NT2/D1 (cell line): ENCODE measurements at regions not wholly inside any gene's neighbourhood (a gene's known extent, or its start where the extent isn't known, plus 50 kb on each side); places are given as distances from the start of the nearest gene placed in this dataset.
"Not testable (repeated sequence)": the region's sequence is repeated elsewhere in the genome, so short reads cannot be mapped to it uniquely, and the experiment has no call there.

Experiments
- DNase-seq: peaks from one replicate; pipeline ENCODE4 v3.0.0-alpha.2; 2011; ENCODE audit warnings: low read depth, low spot score
- H3K27me3 ChIP-seq: 2 replicates; pipeline ENCODE4 v1.6.0; 2011; ENCODE audit warnings: mild to moderate bottlenecking; ENCODE audit not compliant: insufficient read length, insufficient read depth
- H3K36me3 ChIP-seq: 2 replicates; pipeline ENCODE4 v1.6.1; 2011; ENCODE audit warnings: mild to moderate bottlenecking, low read length, mixed read lengths; ENCODE audit not compliant: insufficient read depth, insufficient read length
- H3K4me1 ChIP-seq: 2 replicates; pipeline ENCODE4 v1.5.1; 2011; ENCODE audit not compliant: insufficient read depth, insufficient read length
- H3K4me3 ChIP-seq: 2 replicates; pipeline ENCODE4 v1.5.1; 2011; ENCODE audit warnings: low read depth; ENCODE audit not compliant: insufficient read length
- H3K9ac ChIP-seq: 2 replicates; pipeline ENCODE4 v1.6.0; 2011; ENCODE audit warnings: low read depth; ENCODE audit not compliant: insufficient read length
- H3K9me3 ChIP-seq: 2 replicates; pipeline ENCODE4 v1.5.1; 2011; ENCODE audit warnings: mild to moderate bottlenecking, low read length; ENCODE audit not compliant: insufficient read depth
- SUZ12 ChIP-seq: IDR thresholded peaks from 2 replicates; pipeline ENCODE4 v1.6.1; 2011; ENCODE audit not compliant: insufficient read length, insufficient read depth; ENCODE audit errors: extremely low read depth
- YY1 ChIP-seq: IDR thresholded peaks from 2 replicates; pipeline ENCODE4 v1.6.1; 2011; ENCODE audit not compliant: insufficient read length, insufficient read depth
- ZNF274 ChIP-seq: IDR thresholded peaks from 2 replicates; pipeline ENCODE4 v1.6.1; 2011; ENCODE audit warnings: mild to moderate bottlenecking, low read depth, low read length

DNA sequence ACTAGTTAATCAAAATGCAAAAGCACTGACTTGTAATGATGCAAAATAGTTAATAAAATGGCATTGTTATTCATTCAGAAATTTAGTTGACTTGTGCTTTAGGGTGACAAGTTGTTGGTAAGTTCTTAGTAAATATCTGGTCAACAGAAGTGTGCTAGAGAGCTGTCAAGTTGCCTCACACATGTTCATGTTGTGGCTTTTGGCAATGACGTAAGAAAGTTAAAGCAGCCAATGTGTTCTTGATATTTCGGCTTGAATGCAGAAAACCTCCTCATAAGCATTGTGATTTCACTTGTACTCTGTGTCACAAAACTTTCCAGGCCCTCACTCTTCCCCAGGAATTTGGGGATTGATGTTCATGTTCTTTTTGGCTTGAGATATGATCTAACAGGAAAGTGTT, 626.7 kb downstream of the PRR16 start:
- Histone ChIP-seq H3K36me3 (no peaks in the 10 kb centered on the region), H3K9ac (no peak overlapping the region), H3K4me3 (no peak overlapping the region), H3K9me3 (no peaks in the 10 kb centered on the region), H3K27me3 (no peaks in the 10 kb centered on the region), H3K4me1 (no peaks in the 10 kb centered on the region)
- DNase-seq, result no peak
- no peak for TF ChIP-seq SUZ12
- TF ChIP-seq ZNF274, result no peak
- no peak for TF ChIP-seq YY1

DNA sequence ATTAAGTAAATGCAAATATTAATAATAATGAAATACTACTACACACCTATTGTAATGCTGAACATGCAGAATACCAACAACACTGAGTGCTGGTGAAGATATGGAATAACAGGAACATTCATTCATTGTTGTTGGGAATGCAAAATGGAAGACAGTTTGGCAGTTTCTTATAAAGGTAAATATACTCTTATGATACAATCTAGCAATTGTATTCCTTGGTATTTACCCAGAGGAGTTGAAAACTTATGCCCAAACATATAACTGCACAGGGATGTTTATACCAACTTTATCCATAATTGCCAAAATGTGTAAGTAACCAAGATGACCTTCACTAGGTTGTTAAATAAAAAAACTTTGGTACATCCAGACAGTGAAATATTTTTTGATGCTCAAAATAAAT, 636.8 kb downstream of the PRR16 start:
- Histone ChIP-seq H3K9me3 (no peaks in the 10 kb centered on the region), H3K4me1 (no peaks in the 10 kb centered on the region), H3K27me3 (no peaks in the 10 kb centered on the region), H3K36me3 (no peaks in the 10 kb centered on the region), H3K9ac (no peak overlapping the region), H3K4me3 (no peak overlapping the region)
- TF ChIP-seq SUZ12 (no peak), ZNF274 (no peak), YY1 (no peak)
- DNase-seq, result no peak

DNA sequence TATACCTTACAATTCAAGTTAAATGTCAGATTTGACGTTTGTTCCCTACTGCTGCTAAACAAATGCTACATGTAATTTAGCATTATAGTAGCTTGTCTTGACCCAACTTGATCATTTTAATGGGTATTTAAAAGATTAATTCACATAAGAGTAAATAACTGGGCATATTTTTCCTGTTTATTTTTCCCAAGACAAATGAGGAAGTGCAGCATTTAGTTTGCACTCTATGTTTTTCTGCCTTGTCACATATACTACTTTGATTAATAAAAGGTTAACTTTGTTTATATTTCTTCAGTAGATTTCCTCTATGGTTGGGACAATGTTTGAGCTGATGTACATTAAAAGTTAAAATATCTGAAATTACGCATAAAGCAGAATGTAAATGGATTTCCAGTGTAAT, 641.8 kb downstream of the PRR16 start:
- Histone ChIP-seq H3K4me1 (no peaks in the 10 kb centered on the region), H3K9me3 (no peaks in the 10 kb centered on the region), H3K4me3 (no peak overlapping the region), H3K36me3 (no peaks in the 10 kb centered on the region), H3K27me3 (no peaks in the 10 kb centered on the region), H3K9ac (no peak overlapping the region)
- DNase-seq, result no peak
- TF ChIP-seq ZNF274 (no peak), YY1 (no peak), SUZ12 (no peak)

DNA sequence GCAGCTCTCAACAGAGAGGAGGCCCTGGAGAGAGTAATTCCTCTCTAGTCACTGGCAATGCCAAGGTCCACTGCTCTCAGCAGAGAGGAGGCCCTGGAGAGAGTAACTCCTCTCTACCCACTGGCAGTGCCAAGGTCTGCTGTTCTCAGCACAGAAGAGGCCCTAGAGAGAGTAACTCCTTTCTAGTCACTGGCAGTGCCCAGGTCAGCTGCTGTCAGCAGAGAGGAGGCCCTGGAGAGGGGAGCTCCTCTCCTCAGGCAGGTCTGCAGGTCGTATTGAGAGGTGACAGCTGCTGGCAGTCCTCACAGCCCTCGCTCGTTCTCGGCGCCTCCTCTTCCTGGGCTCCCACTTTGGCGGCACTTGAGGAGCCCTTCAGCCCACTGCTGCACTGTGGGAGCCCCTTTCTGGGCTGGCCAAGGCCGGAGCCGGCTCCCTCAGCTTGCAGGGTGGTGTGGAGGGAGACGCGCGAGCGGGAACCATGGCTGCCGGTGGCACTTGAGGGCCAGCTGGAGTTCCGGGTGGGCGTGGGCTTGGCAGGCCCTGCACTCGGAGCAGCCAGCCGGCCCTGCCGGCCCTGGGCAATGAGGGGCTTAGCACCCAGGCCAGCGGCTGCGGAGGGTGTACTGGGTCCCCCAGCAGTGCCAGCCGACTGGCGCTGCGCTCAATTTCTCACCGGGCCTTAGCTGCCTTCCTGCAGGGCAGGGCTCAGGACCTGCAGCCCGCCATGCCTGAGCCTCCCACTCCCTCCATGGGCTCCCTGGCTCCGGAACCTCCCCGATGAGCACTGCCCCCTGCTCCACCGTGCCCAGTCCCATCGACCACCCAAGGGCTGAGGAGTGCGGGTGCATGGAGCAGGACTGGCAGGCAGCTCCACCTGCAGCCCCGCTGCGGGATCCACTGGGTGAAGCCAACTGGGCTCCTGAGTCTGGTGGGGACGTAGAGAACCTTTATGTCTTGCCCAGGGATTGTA, 642.9 kb downstream of the PRR16 start:
- not testable (repeated sequence) for H3K36me3 ChIP-seq, H3K9me3 ChIP-seq, H3K27me3 ChIP-seq, H3K4me3 ChIP-seq, H3K4me1 ChIP-seq, DNase-seq, H3K9ac ChIP-seq

DNA sequence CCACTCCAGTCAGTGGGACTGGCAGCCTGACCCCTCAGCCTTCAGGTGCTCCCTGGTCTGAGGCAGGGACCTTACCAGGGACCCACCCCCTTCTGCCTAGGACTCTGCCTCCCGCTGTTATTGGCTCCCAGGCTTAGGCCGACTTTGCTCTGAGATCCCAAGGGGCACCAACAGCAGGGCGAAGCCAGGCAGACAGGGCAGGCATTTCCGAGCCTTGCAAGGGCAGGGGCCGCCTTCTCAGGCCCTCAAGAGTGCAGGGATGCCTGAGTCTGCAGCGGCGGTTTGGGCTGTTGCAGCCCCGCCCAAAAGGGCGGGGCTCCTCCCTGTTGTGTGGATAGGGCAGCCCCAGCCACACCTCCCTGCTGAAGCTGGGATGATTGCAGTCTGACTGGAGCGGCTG, 644.6 kb downstream of the PRR16 start:
- no peaks in the 10 kb centered on the region for H3K9me3 ChIP-seq
- no peaks in the 10 kb centered on the region for H3K4me1 ChIP-seq
- no peak overlapping the region for H3K4me3 ChIP-seq
- TF ChIP-seq ZNF274 (no peak), YY1 (no peak), SUZ12 (no peak)
- H3K9ac ChIP-seq, result no peak overlapping the region
- no peak for DNase-seq
- H3K27me3 ChIP-seq, result no peaks in the 10 kb centered on the region
- no peaks in the 10 kb centered on the region for H3K36me3 ChIP-seq

DNA sequence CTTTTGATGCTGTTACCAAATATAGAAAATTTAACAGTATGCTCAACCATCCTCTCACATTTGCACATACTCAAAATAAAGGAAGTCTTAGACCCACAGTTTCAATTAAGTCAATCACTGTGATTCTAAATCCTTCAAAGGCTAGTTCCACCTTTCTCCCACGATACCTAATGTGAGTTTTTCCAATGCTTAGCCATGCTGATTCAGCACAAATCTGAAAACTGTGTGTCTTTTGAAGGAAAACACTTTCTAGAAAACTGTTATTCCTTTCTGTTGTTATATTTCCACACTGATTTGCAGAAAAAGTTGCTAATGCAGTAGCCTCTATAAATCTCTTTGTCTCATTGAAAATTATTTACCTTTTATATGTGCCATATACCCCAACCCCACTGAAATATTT, 645.7 kb downstream of the PRR16 start:
- Histone ChIP-seq H3K4me3 (no peak overlapping the region), H3K9ac (no peak overlapping the region), H3K36me3 (no peaks in the 10 kb centered on the region), H3K27me3 (no peaks in the 10 kb centered on the region), H3K4me1 (no peaks in the 10 kb centered on the region), H3K9me3 (no peaks in the 10 kb centered on the region)
- DNase-seq, result no peak
- TF ChIP-seq YY1 (no peak), ZNF274 (no peak), SUZ12 (no peak)

DNA sequence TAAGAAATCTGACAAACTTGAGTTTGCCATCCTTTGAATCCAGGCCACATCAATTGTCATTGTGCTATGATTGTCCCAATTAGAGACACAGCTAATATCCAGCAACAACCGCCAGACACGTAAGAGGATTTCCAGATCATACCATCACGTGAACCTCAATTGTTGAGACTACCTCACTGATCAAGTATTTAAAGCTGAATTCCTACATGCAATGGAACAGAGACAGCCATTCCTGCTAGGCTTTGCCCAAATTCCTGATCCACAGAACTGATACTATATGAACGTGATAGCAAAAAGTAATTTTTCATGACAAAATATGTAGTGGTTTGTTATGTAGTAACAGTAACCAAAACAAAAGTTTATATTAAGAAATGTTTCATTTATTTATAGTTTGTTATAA, 657.7 kb downstream of the PRR16 start:
- DNase-seq, result no peak
- H3K4me1 ChIP-seq, result no peaks in the 10 kb centered on the region
- H3K36me3 ChIP-seq, result no peaks in the 10 kb centered on the region
- H3K9me3 ChIP-seq, result no peaks in the 10 kb centered on the region
- H3K4me3 ChIP-seq, result no peak overlapping the region
- no peaks in the 10 kb centered on the region for H3K27me3 ChIP-seq
- no peak overlapping the region for H3K9ac ChIP-seq
- no peak for TF ChIP-seq ZNF274
- no peak for TF ChIP-seq SUZ12
- no peak for TF ChIP-seq YY1

DNA sequence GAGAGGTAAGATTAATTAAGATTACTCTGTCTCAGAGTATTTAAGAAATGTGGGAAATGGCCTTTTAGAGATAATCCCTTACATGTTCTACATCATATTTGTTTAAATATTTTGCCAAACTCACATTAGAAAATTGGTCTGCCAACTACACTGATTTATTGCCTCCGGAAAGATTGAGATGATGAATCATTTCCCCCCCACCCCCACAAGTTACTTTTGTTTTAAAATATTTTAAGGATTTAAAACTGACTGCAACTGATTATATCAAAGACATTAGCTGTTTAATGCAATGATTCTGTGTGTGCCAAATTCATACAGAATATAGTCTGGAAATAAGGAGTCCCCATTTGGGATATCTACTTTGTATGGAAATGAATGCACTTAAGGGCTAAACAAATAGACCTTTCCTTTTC, 674.4 kb downstream of the PRR16 start:
- no peaks in the 10 kb centered on the region for H3K36me3 ChIP-seq
- no peaks in the 10 kb centered on the region for H3K9me3 ChIP-seq
- no peak overlapping the region for H3K9ac ChIP-seq
- H3K4me1 ChIP-seq, result no peaks in the 10 kb centered on the region
- no peaks in the 10 kb centered on the region for H3K27me3 ChIP-seq
- TF ChIP-seq ZNF274 (no peak), SUZ12 (no peak), YY1 (no peak)
- H3K4me3 ChIP-seq, result no peak overlapping the region
- no peak for DNase-seq
